H1 (cell line): ENCODE measurements at regions not wholly inside any gene's neighbourhood (a gene's known extent, or its start where the extent isn't known, plus 50 kb on each side); places are given as distances from the start of the nearest gene placed in this dataset.

Experiments used
- CTCF ChIA-PET: fragments of 300-600 bp; sonication (Branson Sonifier 250); formaldehyde crosslinking; loops from one replicate; lab custom pipeline; 2021; ENCODE audit not compliant: partially characterized antibody; lab: Charles Lee
- POLR2A ChIA-PET: fragments of 300-600 bp; sonication (Branson Sonifier 250); formaldehyde crosslinking; loops from one replicate; lab custom pipeline; 2021; ENCODE audit warnings: inconsistent platforms; ENCODE audit not compliant: partially characterized antibody; lab: Charles Lee
- DNase-seq, 2 experiments: peaks; one replicate each; pipeline versions ENCODE4 v3.0.0 to v3.0.0-alpha.2; 2010 to 2022; ENCODE audit warnings: low spot score in 2 of 2, low read depth in 1 of 2, mixed read lengths in 1 of 2
- FAIRE-seq: peaks from 2 replicates; lab custom pipeline; 2011; peaks lifted over from hg19 to GRCh38; lab: Jason Lieb, UNC
- H2AFZ ChIP-seq: 2 replicates; pipeline ENCODE4 v1.8.1; 2012; ENCODE audit warnings: low read length, inconsistent platforms
- H2AK5ac ChIP-seq: 2 replicates; pipeline ENCODE4 v1.6.1; 2013; ENCODE audit warnings: low read depth, low read length
- H2BK120ac ChIP-seq: replicated peaks from 2 replicates; pipeline ENCODE3; 2013; ENCODE audit warnings: low read depth, low read length, inconsistent platforms
- H2BK12ac ChIP-seq: 2 replicates; pipeline ENCODE4 v1.6.1; 2013; ENCODE audit warnings: low read depth, low read length
- H2BK15ac ChIP-seq: 2 replicates; pipeline ENCODE4 v1.6.1; 2013; ENCODE audit warnings: low read length
- H2BK20ac ChIP-seq: 2 replicates; pipeline ENCODE4 v1.6.1; 2013; ENCODE audit warnings: low read length
- H2BK5ac ChIP-seq: 2 replicates; pipeline ENCODE4 v1.6.1; 2013; ENCODE audit warnings: low read depth, low read length
- H3K14ac ChIP-seq: 2 replicates; pipeline ENCODE4 v1.6.1; 2013; ENCODE audit warnings: inconsistent platforms; ENCODE audit not compliant: insufficient read length
- H3K18ac ChIP-seq: 2 replicates; pipeline ENCODE4 v1.6.1; 2013; ENCODE audit warnings: low read length; ENCODE audit errors: extremely low read depth
- H3K23ac ChIP-seq: 2 replicates; pipeline ENCODE4 v1.6.1; 2013; ENCODE audit warnings: inconsistent platforms; ENCODE audit not compliant: insufficient read length
- H3K23me2 ChIP-seq: 2 replicates; pipeline ENCODE4 v1.6.1; 2013; ENCODE audit warnings: low read depth, low read length
- H3K27ac ChIP-seq: 2 replicates; pipeline ENCODE4 v1.6.1; 2011; ENCODE audit warnings: low read depth, low read length, inconsistent platforms
- H3K27me3 ChIP-seq, 4 experiments: replicated peaks in 1 of 4; 1 replicate in 1 of 4; 2 replicates in 3 of 4; pipeline versions ENCODE4 v1.6.1 to v1.8.1; 2011 to 2013; ENCODE audit warnings: low read length in 3 of 4, mild to moderate bottlenecking in 3 of 4, inconsistent platforms in 2 of 4, mixed read lengths in 2 of 4, moderate library complexity in 1 of 4; ENCODE audit not compliant: control insufficient read depth in 3 of 4, insufficient read depth in 3 of 4; ENCODE audit errors: extremely low read depth in 1 of 4
- H3K36me3 ChIP-seq, 4 experiments: 2 replicates each; pipeline versions ENCODE4 v1.6.1 to v1.8.1; 2011 to 2013; ENCODE audit warnings: mild to moderate bottlenecking in 4 of 4, low read length in 3 of 4, moderate library complexity in 2 of 4, control low read depth in 1 of 4, inconsistent platforms in 1 of 4; ENCODE audit not compliant: insufficient read depth in 4 of 4, control insufficient read depth in 2 of 4
- H3K4ac ChIP-seq: replicated peaks from 2 replicates; pipeline ENCODE3; 2013; ENCODE audit warnings: low read length, low read depth, mixed read lengths, inconsistent platforms; ENCODE audit not compliant: insufficient read length
- H3K4me1 ChIP-seq, 4 experiments: replicated peaks in 1 of 4; 1 replicate in 1 of 4; 2 replicates in 3 of 4; pipeline versions ENCODE4 v1.6.1 to v1.8.1; 2011 to 2013; ENCODE audit warnings: low read length in 3 of 4, inconsistent platforms in 2 of 4, mixed read lengths in 1 of 4; ENCODE audit not compliant: insufficient read depth in 4 of 4, control insufficient read depth in 3 of 4
- H3K4me2 ChIP-seq, 2 experiments: 2 replicates each; pipeline versions ENCODE4 v1.6.1 to v1.8.1; 2011 to 2013; ENCODE audit warnings: low read depth in 2 of 2, low read length in 2 of 2, control low read depth in 1 of 2, inconsistent platforms in 1 of 2, mild to moderate bottlenecking in 1 of 2; ENCODE audit not compliant: insufficient read depth in 1 of 2
- H3K4me3 ChIP-seq, 4 experiments: fragments of 200-600, 300-600 bp in 1 of 4; sonication (generic), shearing (Covaris generic), sonication (Bioruptor Twin) in 1 of 4; 2 replicates each; pipeline versions ENCODE4 v1.5.1 to v1.8.1; 2011 to 2016; ENCODE audit warnings: low read length in 4 of 4, low read depth in 3 of 4, control low read depth in 2 of 4, inconsistent platforms in 2 of 4, mild to moderate bottlenecking in 2 of 4, mixed read lengths in 1 of 4, moderate library complexity in 1 of 4; ENCODE audit not compliant: insufficient read depth in 2 of 4; ENCODE audit errors: extremely low read depth in 1 of 4
- H3K56ac ChIP-seq: replicated peaks from 2 replicates; pipeline ENCODE3; 2013; ENCODE audit warnings: low read depth, mild to moderate bottlenecking, mixed read lengths, low read length, inconsistent platforms; ENCODE audit not compliant: insufficient read length
- H3K79me1 ChIP-seq: 2 replicates; pipeline ENCODE4 v1.6.1; 2013; ENCODE audit warnings: low read depth, low read length, control low read depth
- H3K79me2 ChIP-seq, 2 experiments: 2 replicates each; pipeline versions ENCODE4 v1.6.1 to v1.8.1; 2012 to 2013; ENCODE audit warnings: low read length in 2 of 2, mild to moderate bottlenecking in 2 of 2, inconsistent platforms in 1 of 2; ENCODE audit not compliant: insufficient read depth in 2 of 2, control insufficient read depth in 1 of 2
- H3K9ac ChIP-seq, 4 experiments: replicated peaks in 1 of 4; 1 replicate in 1 of 4; 2 replicates in 3 of 4; pipeline versions ENCODE4 v1.6.1 to v1.8.1; 2011 to 2013; ENCODE audit warnings: low read depth in 3 of 4, low read length in 3 of 4, control low read depth in 2 of 4, mild to moderate bottlenecking in 2 of 4, moderate library complexity in 2 of 4, inconsistent platforms in 1 of 4; ENCODE audit errors: extremely low read depth in 1 of 4
- H3K9me3 ChIP-seq, 2 experiments: 2 replicates each; pipeline versions ENCODE4 v1.6.1 to v1.8.1; 2012 to 2013; ENCODE audit warnings: mild to moderate bottlenecking in 2 of 2, moderate library complexity in 2 of 2, control low read depth in 1 of 2, inconsistent platforms in 1 of 2, low read depth in 1 of 2, low read length in 1 of 2, mixed read lengths in 1 of 2; ENCODE audit not compliant: insufficient read depth in 2 of 2
- H4K20me1 ChIP-seq, 2 experiments: replicated peaks in 1 of 2; 2 replicates each; pipeline versions ENCODE3 to v1.8.1; 2011 to 2013; ENCODE audit warnings: inconsistent platforms in 2 of 2, low read length in 2 of 2, mild to moderate bottlenecking in 1 of 2; ENCODE audit not compliant: insufficient read depth in 2 of 2, control insufficient read depth in 1 of 2
- H4K5ac ChIP-seq: 2 replicates; pipeline ENCODE4 v1.6.1; 2013; ENCODE audit warnings: low read length, low read depth, mixed read lengths, inconsistent platforms; ENCODE audit not compliant: insufficient read length
- H4K8ac ChIP-seq: 2 replicates; pipeline ENCODE4 v1.8.0; 2013; ENCODE audit warnings: mild to moderate bottlenecking, moderate library complexity, low read length, inconsistent platforms; ENCODE audit not compliant: insufficient read depth; ENCODE audit errors: extremely low read depth
- H4K91ac ChIP-seq: replicated peaks from 2 replicates; pipeline ENCODE3; 2013; ENCODE audit warnings: low read length, mixed read lengths, inconsistent platforms; ENCODE audit not compliant: insufficient read length
- FOSL1 ChIP-seq: IDR thresholded peaks from 2 replicates; pipeline ENCODE4 v1.6.1; 2011; ENCODE audit warnings: mild to moderate bottlenecking, low read depth, low read length, moderate library complexity; ENCODE audit not compliant: insufficient read depth
- GABPA ChIP-seq: IDR thresholded peaks from 2 replicates; pipeline ENCODE4 v1.6.1; 2011; ENCODE audit warnings: mild to moderate bottlenecking, low read length, moderate library complexity, borderline replicate concordance; ENCODE audit not compliant: insufficient read depth
- HDAC6 ChIP-seq: IDR thresholded peaks from one replicate; pipeline ENCODE4 v1.7.1; 2012; ENCODE audit warnings: low read depth, mild to moderate bottlenecking, inconsistent platforms, low read length, moderate library complexity
- KDM1A ChIP-seq: fragments of 200-600, 300-600 bp; sonication (generic); IDR thresholded peaks from 2 replicates; pipeline ENCODE4 v1.7.1; 2016; ENCODE audit warnings: mild to moderate bottlenecking, low read length, borderline replicate concordance
- KDM4A ChIP-seq: IDR thresholded peaks from one replicate; pipeline ENCODE4 v1.7.1; 2012; ENCODE audit warnings: low read depth, mild to moderate bottlenecking, moderate library complexity, low read length, inconsistent platforms; ENCODE audit not compliant: severe bottlenecking
- NANOG ChIP-seq: IDR thresholded peaks from 2 replicates; pipeline ENCODE4 v1.6.1; 2011; ENCODE audit warnings: low read length, low read depth, mild to moderate bottlenecking, inconsistent platforms; ENCODE audit not compliant: insufficient read depth, poor library complexity, severe bottlenecking
- POLR2A ChIP-seq, 2 experiments: IDR thresholded peaks; 1 replicate in 1 of 2; 2 replicates in 1 of 2; pipeline ENCODE4 v1.6.1; 2011; ENCODE audit warnings: low read depth in 2 of 2, low read length in 2 of 2, mild to moderate bottlenecking in 2 of 2; ENCODE audit errors: control extremely low read depth in 1 of 2
- POLR2AphosphoS5 ChIP-seq: IDR thresholded peaks from 2 replicates; pipeline ENCODE4 v1.6.1; 2011; ENCODE audit warnings: low read depth, low read length
- RBBP5 ChIP-seq: IDR thresholded peaks from 2 replicates; pipeline ENCODE4 v1.7.1; 2012; ENCODE audit warnings: low read depth, mild to moderate bottlenecking, inconsistent platforms, low read length, moderate library complexity, borderline replicate concordance
- SIRT6 ChIP-seq: IDR thresholded peaks from one replicate; pipeline ENCODE4 v1.7.1; 2012; ENCODE audit warnings: low read length, inconsistent platforms
- SIX5 ChIP-seq: IDR thresholded peaks from 2 replicates; pipeline ENCODE4 v1.6.1; 2011; ENCODE audit warnings: mild to moderate bottlenecking, low read depth, low read length
- WGBS, 2 experiments: shearing (Covaris generic) in 1 of 2; methylation state at CpG; one replicate each; pipeline versions ENCODE4 v1.1.6 to v1.1.7; 2013 to 2015; ENCODE audit warnings: low lambda C conversion rate in 2 of 2, mixed read lengths in 2 of 2, inconsistent platforms in 1 of 2, low coverage in 1 of 2, missing lambda C conversion rate in 1 of 2; ENCODE audit not compliant: insufficient replicate concordance in 2 of 2, insufficient coverage in 1 of 2, insufficient read length in 1 of 2; ENCODE audit errors: extremely low coverage in 1 of 2, missing lambda C conversion rate in 1 of 2; 5-methylcytosine and 5-hydroxymethylcytosine counted together
- TF ChIP-seq, protein P1 (sequence below): IDR thresholded peaks from 2 replicates; pipeline ENCODE4 v1.6.1; 2012; ENCODE audit warnings: inconsistent platforms

- WGBS, 2 experiments = 96% methylated on average over 1 of the region's 1 CpG; no CpG with 5 or more reads in 1 of the 2 experiments
- H2BK12ac ChIP-seq = no peak overlapping the region
- no peak overlapping the region for H3K4me3 ChIP-seq
- H4K20me1 ChIP-seq = no peaks in the 10 kb centered on the region
- H2AK5ac ChIP-seq = no peak overlapping the region
- no peak overlapping the region for H2BK20ac ChIP-seq
- no peaks in the 10 kb centered on the region for H3K36me3 ChIP-seq
- no peak overlapping the region for H3K23ac ChIP-seq
- CTCF ChIA-PET = interaction anchor here (0.6 to 1.4 kb wide), 4 partner anchors 11 to 357 kb away, joined by 3 read pairs; no protein-coding TSS in a partner anchor
- H4K8ac ChIP-seq = no peak overlapping the region
- no peak overlapping the region for H3K4ac ChIP-seq
- H3K23me2 ChIP-seq = no peaks in the 10 kb centered on the region
- H2BK120ac ChIP-seq = no peak overlapping the region
- H3K56ac ChIP-seq = no peak overlapping the region
- DNase-seq (no peak), FAIRE-seq (no peak)
- H3K27ac ChIP-seq = no peak overlapping the region
- H2AFZ ChIP-seq = no peak overlapping the region
- H3K14ac ChIP-seq = no peak overlapping the region
- no peak overlapping the region for H4K91ac ChIP-seq
- H3K9me3 ChIP-seq = no peaks in the 10 kb centered on the region
- TF ChIP-seq NANOG (no peak), SIX5 (no peak), RBBP5 (no peak), SIRT6 (no peak), HDAC6 (no peak), POLR2A (IDR thresholded peaks at IDR 0.05; ENCODE audit: control extremely low read depth in 1 of 2, low read depth in 2 of 2, low read length in 2 of 2) (no peak), POLR2AphosphoS5 (no peak), KDM4A (no peak), GABPA (no peak), FOSL1 (no peak), KDM1A (no peak)
- TF ChIP-seq, protein P1, sequence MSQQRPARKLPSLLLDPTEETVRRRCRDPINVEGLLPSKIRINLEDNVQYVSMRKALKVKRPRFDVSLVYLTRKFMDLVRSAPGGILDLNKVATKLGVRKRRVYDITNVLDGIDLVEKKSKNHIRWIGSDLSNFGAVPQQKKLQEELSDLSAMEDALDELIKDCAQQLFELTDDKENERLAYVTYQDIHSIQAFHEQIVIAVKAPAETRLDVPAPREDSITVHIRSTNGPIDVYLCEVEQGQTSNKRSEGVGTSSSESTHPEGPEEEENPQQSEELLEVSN = no peak
- H2BK15ac ChIP-seq = no peak overlapping the region
- no peaks in the 10 kb centered on the region for H3K79me1 ChIP-seq
- H3K9ac ChIP-seq = no peak overlapping the region
- H3K4me1 ChIP-seq = no peaks in the 10 kb centered on the region
- no peak overlapping the region for H3K18ac ChIP-seq
- no peak overlapping the region for H2BK5ac ChIP-seq
- H3K27me3 ChIP-seq = no peaks in the 10 kb centered on the region
- no peak overlapping the region for H3K4me2 ChIP-seq
- no peaks in the 10 kb centered on the region for H3K79me2 ChIP-seq
- H4K5ac ChIP-seq = no peak overlapping the region
- POLR2A ChIA-PET = no interaction called here
These were observed 71.2 kb upstream of the TMEM244 start for GRCh38 chr6:129932321-129932720.
